K562 (cell line): ENCODE measurements at regions not wholly inside any gene's neighbourhood (a gene's known extent, or its start where the extent isn't known, plus 50 kb on each side); places are given as distances from the start of the nearest gene placed in this dataset.

ENCODE experiments used
- HNRNPH1 ChIP-seq: fragments of 200-400 bp; formaldehyde crosslinking; optimal IDR thresholded peaks from 2 replicates; pipeline ENCODE3; 2017; ENCODE audit warnings: low read depth, mild to moderate bottlenecking, low read length, moderate library complexity
- RBFOX2 ChIP-seq: fragments of 200-400 bp; formaldehyde crosslinking; IDR thresholded peaks from 2 replicates; pipeline ENCODE4 v1.6.1; 2017; ENCODE audit warnings: low read depth, mild to moderate bottlenecking, low read length, moderate library complexity
- RFX5 ChIP-seq: IDR thresholded peaks from 2 replicates; pipeline ENCODE4 v1.6.1; 2011; ENCODE audit warnings: low read depth, mild to moderate bottlenecking, improper control_type of control experiment, low read length

GRCh38 chr16:5216441-5217080, 119.0 kb upstream of the EEF2KMT start:
- TF ChIP-seq RBFOX2 (no peak), HNRNPH1 (no peak), RFX5 (no peak)
